K562 (cell line): ENCODE measurements at regions not wholly inside any gene's neighbourhood (a gene's known extent, or its start where the extent isn't known, plus 50 kb on each side); places are given as distances from the start of the nearest gene placed in this dataset.

Source experiments
- CHD1 ChIP-seq: fragments of 200-600 bp; sonication (generic); IDR thresholded peaks from one replicate; pipeline ENCODE4 v1.6.1; 2012; ENCODE audit warnings: mild to moderate bottlenecking, moderate library complexity, low read length, inconsistent platforms
- MCM3 ChIP-seq: fragments of 450-650 bp; IDR thresholded peaks from 2 replicates; pipeline ENCODE4 v1.6.1; 2016
- SMARCA4 ChIP-seq: fragments of 450-650 bp; IDR thresholded peaks from 2 replicates; pipeline ENCODE4 v1.6.1; 2016
- STAG1 ChIP-seq: sonication (generic); formaldehyde crosslinking; IDR thresholded peaks from 2 replicates; pipeline ENCODE4 v1.5.0; 2020; ENCODE audit warnings: missing genetic modification reagents, borderline replicate concordance
- TOE1 ChIP-seq, 2 experiments: fragments of 450-650 bp in 1 of 2; sonication (generic) in 1 of 2; formaldehyde crosslinking in 1 of 2; IDR thresholded peaks; 2 replicates each; pipeline versions ENCODE4 v1.7.1 to v1.8.0; 2016 to 2022; ENCODE audit warnings: borderline replicate concordance in 2 of 2, mild to moderate bottlenecking in 2 of 2, antibody characterized with exemption in 1 of 2, inconsistent platforms in 1 of 2, low read depth in 1 of 2, missing genetic modification reagents in 1 of 2, moderate library complexity in 1 of 2
- ZNF584 ChIP-seq: fragments of 200-800 bp; sonication (Bioruptor generic); IDR thresholded peaks from 2 replicates; pipeline ENCODE4 v1.6.1; 2016; ENCODE audit warnings: low read depth, mild to moderate bottlenecking, missing genetic modification characterization, missing compliant biosample characterization
- ZNF695 ChIP-seq: fragments of 450-650 bp; formaldehyde crosslinking; IDR thresholded peaks from 2 replicates; pipeline ENCODE4 v1.4.0; 2020; ENCODE audit warnings: mild to moderate bottlenecking, moderate library complexity
- TF ChIP-seq, protein P1 (sequence below): sonication (generic); formaldehyde crosslinking; IDR thresholded peaks from 2 replicates; pipeline ENCODE4 v1.8.0; 2022; ENCODE audit warnings: missing genetic modification reagents, mild to moderate bottlenecking, borderline replicate concordance
- TF ChIP-seq, protein P2 (sequence below): fragments of 250-450 bp; sonication (Bioruptor Pico); IDR thresholded peaks from 2 replicates; pipeline ENCODE4 v1.8.0; 2022; ENCODE audit warnings: moderate library complexity, mild to moderate bottlenecking, inconsistent platforms

DNA sequence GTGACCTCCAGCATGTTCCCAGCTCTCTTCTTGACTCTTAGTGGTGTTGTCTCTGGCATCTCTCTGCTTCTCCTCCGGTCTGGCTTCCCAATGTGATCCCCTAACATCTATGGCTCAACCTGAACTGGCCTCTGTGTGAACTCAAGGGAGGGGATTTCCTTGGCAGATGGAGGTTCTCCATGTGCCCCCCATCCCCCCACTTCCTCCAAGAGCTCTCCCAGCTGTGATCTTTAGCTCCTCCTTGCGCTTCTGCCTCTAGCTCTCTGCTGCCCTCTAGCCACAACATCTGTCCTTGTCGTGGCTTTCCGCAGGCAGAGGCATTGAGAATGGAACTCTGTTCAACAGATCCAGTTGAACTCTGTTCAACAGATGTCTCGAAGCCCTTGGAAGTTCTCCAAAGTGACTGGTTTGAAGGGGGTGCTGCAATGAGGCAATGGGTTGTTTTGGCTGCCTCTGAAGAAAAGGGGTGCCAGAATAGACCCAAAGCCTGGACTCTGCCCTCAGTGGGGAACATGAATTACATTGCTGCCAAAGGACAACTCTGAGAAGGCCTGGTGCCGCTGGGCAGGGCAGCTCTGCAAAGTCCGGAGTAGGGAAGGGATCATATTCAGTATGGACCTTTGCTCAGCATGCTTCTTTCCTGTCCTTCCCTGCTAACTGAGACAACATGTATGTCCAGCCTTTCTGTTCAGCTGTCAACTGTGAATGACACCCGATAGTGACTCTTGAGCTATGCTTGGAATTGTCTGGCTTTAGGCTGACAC is 61.9 kb downstream of the ADM start (continued):
- TF ChIP-seq, protein P1, sequence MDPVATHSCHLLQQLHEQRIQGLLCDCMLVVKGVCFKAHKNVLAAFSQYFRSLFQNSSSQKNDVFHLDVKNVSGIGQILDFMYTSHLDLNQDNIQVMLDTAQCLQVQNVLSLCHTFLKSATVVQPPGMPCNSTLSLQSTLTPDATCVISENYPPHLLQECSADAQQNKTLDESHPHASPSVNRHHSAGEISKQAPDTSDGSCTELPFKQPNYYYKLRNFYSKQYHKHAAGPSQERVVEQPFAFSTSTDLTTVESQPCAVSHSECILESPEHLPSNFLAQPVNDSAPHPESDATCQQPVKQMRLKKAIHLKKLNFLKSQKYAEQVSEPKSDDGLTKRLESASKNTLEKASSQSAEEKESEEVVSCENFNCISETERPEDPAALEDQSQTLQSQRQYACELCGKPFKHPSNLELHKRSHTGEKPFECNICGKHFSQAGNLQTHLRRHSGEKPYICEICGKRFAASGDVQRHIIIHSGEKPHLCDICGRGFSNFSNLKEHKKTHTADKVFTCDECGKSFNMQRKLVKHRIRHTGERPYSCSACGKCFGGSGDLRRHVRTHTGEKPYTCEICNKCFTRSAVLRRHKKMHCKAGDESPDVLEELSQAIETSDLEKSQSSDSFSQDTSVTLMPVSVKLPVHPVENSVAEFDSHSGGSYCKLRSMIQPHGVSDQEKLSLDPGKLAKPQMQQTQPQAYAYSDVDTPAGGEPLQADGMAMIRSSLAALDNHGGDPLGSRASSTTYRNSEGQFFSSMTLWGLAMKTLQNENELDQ (CRISPR knock-in tag), result no peak
- TF ChIP-seq, protein P2, sequence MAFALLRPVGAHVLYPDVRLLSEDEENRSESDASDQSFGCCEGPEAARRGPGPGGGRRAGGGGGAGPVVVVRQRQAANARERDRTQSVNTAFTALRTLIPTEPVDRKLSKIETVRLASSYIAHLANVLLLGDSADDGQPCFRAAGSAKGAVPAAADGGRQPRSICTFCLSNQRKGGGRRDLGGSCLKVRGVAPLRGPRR (CRISPR knock-in tag), result no peak
- TF ChIP-seq ZNF695 (CRISPR knock-in tag) (no peak), ZNF584 (CRISPR knock-in tag) (no peak), TOE1 (IDR thresholded peaks at IDR 0.05; ENCODE audit: borderline replicate concordance) (peak; percentile 70), TOE1 (CRISPR knock-in tag; IDR thresholded peaks at IDR 0.05; ENCODE audit: borderline replicate concordance, low read depth) (no peak), CHD1 (no peak), STAG1 (CRISPR knock-in tag) (peak; percentile 48; the same call in 1 of the 2 replicates), MCM3 (no peak), SMARCA4 (no peak)
